ENCODE measurements at regions not wholly inside any gene's neighbourhood (a gene's known extent, or its start where the extent isn't known, plus 50 kb on each side); places are given as distances from the start of the nearest gene placed in this dataset.

DNA sequence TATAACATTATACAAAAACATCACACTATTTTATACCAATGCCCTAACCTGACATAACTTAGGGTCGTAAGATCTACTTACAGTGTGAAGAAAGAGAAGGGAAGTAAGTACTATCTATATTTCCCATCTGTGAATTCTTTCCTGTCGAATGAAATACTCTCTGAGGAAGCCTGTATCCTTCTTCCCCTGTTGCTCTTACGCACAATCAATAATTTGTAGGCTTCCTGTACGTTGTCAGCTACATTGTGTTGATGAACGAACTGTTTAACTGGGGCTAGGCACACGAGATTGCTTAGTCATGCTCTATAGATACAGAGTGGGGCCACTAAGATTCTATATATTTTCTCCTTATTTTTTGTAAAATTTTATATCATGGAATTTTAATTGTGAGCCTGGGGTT lies 1125.0 kb upstream of the CELF4 start:
- no peak overlapping the region for H3K4me3 ChIP-seq (ENCODE audit: control insufficient read depth, low read depth, low read length)
- TF ChIP-seq, protein P1, sequence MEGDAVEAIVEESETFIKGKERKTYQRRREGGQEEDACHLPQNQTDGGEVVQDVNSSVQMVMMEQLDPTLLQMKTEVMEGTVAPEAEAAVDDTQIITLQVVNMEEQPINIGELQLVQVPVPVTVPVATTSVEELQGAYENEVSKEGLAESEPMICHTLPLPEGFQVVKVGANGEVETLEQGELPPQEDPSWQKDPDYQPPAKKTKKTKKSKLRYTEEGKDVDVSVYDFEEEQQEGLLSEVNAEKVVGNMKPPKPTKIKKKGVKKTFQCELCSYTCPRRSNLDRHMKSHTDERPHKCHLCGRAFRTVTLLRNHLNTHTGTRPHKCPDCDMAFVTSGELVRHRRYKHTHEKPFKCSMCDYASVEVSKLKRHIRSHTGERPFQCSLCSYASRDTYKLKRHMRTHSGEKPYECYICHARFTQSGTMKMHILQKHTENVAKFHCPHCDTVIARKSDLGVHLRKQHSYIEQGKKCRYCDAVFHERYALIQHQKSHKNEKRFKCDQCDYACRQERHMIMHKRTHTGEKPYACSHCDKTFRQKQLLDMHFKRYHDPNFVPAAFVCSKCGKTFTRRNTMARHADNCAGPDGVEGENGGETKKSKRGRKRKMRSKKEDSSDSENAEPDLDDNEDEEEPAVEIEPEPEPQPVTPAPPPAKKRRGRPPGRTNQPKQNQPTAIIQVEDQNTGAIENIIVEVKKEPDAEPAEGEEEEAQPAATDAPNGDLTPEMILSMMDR (conservative IDR thresholded peaks at IDR 0.05; ENCODE audit: control insufficient read depth, insufficient read depth, low read depth, low read length), result no peak
- DNase-seq (ENCODE audit: low read depth), result no peak

GRCh38 chr18:38688416-38688815 lies 1122.8 kb upstream of the CELF4 start:
- H3K4me3 ChIP-seq (ENCODE audit: control insufficient read depth, low read depth, low read length), result no peak overlapping the region
- TF ChIP-seq, protein P1 (conservative IDR thresholded peaks at IDR 0.05; ENCODE audit: control insufficient read depth, insufficient read depth, low read depth, low read length), result no peak
- no peak for DNase-seq (ENCODE audit: low read depth)

DNA sequence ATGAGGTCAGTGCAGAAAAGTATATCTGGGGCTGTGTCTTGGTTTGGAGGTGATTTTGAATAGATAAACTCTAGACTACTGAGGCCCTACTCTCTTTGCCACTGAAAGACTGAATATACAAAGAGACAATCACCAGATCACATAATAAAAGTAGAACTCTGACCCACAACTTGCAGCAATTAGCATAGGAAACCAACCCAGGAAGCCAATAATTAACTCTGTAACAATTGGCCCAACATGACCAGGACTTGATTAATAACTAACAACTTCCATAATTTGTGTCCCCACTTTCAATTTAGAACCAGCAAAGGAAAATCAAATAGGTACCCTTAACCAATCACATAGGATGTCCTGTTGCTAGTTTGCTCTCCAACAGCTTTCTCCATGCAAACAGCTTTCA lies 1104.9 kb upstream of the CELF4 start:
- no peak for DNase-seq (ENCODE audit: low read depth)
- TF ChIP-seq, protein P1 (conservative IDR thresholded peaks at IDR 0.05; ENCODE audit: control insufficient read depth, insufficient read depth, low read depth, low read length), result no peak
- H3K4me3 ChIP-seq (ENCODE audit: control insufficient read depth, low read depth, low read length), result no peak overlapping the region

DNA sequence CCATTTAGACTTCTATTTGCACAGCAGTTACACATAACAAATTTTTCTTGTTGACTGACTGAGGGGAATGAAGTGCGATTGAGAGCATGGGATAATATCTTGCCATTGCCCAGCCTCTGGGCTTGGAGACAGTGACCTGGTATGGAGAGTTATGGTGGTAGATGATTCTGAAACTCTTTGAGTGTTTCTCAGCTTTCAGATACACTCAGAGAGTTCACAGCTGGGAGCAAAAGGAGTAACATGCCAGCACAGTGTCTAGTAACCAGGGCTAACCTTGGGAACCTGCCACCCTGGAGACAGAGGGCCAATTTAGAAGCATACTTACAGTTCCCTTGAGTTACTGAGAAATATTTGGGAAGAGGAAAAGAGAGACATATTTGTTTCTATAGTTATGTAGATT lies 1099.3 kb upstream of the CELF4 start:
- DNase-seq (ENCODE audit: low read depth), result no peak
- TF ChIP-seq, protein P1 (conservative IDR thresholded peaks at IDR 0.05; ENCODE audit: control insufficient read depth, insufficient read depth, low read depth, low read length), result no peak
- no peak overlapping the region for H3K4me3 ChIP-seq (ENCODE audit: control insufficient read depth, low read depth, low read length)

DNA sequence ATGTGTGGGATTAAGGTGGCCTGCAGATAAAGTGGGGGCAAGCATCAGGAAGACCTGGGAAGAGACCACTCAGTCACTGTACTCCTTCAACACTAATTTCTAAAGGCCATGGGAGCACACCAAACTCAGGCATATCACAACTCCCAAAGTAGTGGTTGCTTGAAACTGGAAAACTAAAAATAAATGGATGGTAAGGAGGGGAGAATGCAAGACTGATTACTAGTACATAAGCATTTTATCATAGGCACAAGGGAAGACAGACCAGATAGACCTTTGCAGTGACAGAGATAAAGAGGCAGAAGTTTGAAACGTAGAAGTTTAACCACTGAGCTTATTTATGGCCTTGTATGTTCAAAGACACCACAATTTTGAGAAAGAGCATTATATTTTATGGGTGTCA lies 1098.1 kb upstream of the CELF4 start:
- TF ChIP-seq, protein P1 (conservative IDR thresholded peaks at IDR 0.05; ENCODE audit: control insufficient read depth, insufficient read depth, low read depth, low read length), result no peak
- no peak overlapping the region for H3K4me3 ChIP-seq (ENCODE audit: control insufficient read depth, low read depth, low read length)
- no peak for DNase-seq (ENCODE audit: low read depth)

DNA sequence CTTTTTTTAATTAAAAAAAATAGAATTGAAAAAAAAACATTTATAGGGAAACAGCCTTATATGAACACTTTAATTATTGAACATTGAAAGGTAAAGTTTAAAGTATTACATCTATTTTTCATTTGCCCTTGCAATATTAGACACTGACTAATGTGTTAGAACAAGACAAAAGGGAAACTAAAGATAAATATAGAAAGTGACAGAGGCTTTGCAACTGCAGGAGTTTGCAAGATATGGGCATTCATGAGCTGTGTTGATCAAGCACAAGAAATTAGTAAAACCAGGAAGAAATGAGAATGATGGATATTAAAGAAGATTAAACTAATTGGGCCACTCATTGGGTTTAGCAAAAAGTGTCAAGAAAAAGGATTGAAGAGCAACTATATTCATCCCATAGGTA lies 1097.7 kb upstream of the CELF4 start:
- DNase-seq (ENCODE audit: low read depth), result no peak
- TF ChIP-seq, protein P1 (conservative IDR thresholded peaks at IDR 0.05; ENCODE audit: control insufficient read depth, insufficient read depth, low read depth, low read length), result no peak
- H3K4me3 ChIP-seq (ENCODE audit: control insufficient read depth, low read depth, low read length), result no peak overlapping the region

- TF ChIP-seq, protein P1 (conservative IDR thresholded peaks at IDR 0.05; ENCODE audit: control insufficient read depth, insufficient read depth, low read depth, low read length), result no peak
Measured at GRCh38 chr18:38654946-38655345, 1089.3 kb upstream of the CELF4 start.

More at GRCh38 chr18:38654946-38655345, 1089.3 kb upstream of the CELF4 start:
- DNase-seq (ENCODE audit: low read depth), result no peak
- no peak overlapping the region for H3K4me3 ChIP-seq (ENCODE audit: control insufficient read depth, low read depth, low read length)

Measured in fibroblast of mammary gland (primary cell).